ENCODE measurements at regions not wholly inside any gene's neighbourhood (a gene's known extent, or its start where the extent isn't known, plus 50 kb on each side); places are given as distances from the start of the nearest gene placed in this dataset.

- TF ChIP-seq CTCF (IDR thresholded peaks at IDR 0.05) (no peak), POLR2A (IDR thresholded peaks at IDR 0.05) (no peak)
These were observed 79.3 kb downstream of the RMI1 start for GRCh38 chr9:84059936-84060335.
